Activated naive CD4-positive, alpha-beta T cell treated with anti-CD3 and anti-CD28 coated beads, Interleukin-2, amount 10 ng/mL, durations not matched to agents 7 days and 5 days (primary cell): ENCODE measurements at regions not wholly inside any gene's neighbourhood (a gene's known extent, or its start where the extent isn't known, plus 50 kb on each side); places are given as distances from the start of the nearest gene placed in this dataset.

ENCODE experiments used
- CTCF ChIA-PET: fragments of 350-600 bp; sonication (Branson Sonifier 250); formaldehyde crosslinking; loops from one replicate; lab custom pipeline; 2021; ENCODE audit warnings: antibody characterized with exemption; lab: Charles Lee
- DNase-seq: peaks from one replicate; pipeline ENCODE4 v3.0.0-alpha.2; 2020
- H3K27ac Mint-ChIP-seq: one replicate; pipeline ENCODE4 v1.8.0; 2021; ENCODE audit warnings: mild to moderate bottlenecking, moderate library complexity, mixed read lengths
- H3K27me3 Mint-ChIP-seq: one replicate; pipeline ENCODE4 v1.8.0; 2021; ENCODE audit warnings: mild to moderate bottlenecking, mixed read lengths
- H3K36me3 Mint-ChIP-seq: one replicate; pipeline ENCODE4 v1.8.0; 2021; ENCODE audit warnings: mixed read lengths
- H3K4me1 Mint-ChIP-seq: one replicate; pipeline ENCODE4 v1.8.0; 2021; ENCODE audit warnings: mixed read lengths
- H3K4me3 Mint-ChIP-seq: one replicate; pipeline ENCODE4 v1.8.0; 2021; ENCODE audit warnings: mild to moderate bottlenecking, moderate library complexity, mixed read lengths
- H3K9me3 Mint-ChIP-seq: one replicate; pipeline ENCODE4 v1.8.0; 2021; ENCODE audit warnings: mixed read lengths

GRCh38 chr5:8940934-8941333 is 604.9 kb downstream of the SEMA5A start:
- CTCF ChIA-PET, result no interaction called here
- no peak for DNase-seq
- Mint-ChIP-seq H3K4me3 (no peak overlapping the region), H3K36me3 (no peaks in the 10 kb centered on the region), H3K4me1 (no peaks in the 10 kb centered on the region), H3K27ac (no peak overlapping the region), H3K9me3 (peaks cover 21% of the 10 kb centered on the region), H3K27me3 (no peaks in the 10 kb centered on the region)

- no peaks in the 10 kb centered on the region for H3K27me3 Mint-ChIP-seq
- no peaks in the 10 kb centered on the region for H3K36me3 Mint-ChIP-seq
- no peaks in the 10 kb centered on the region for H3K4me1 Mint-ChIP-seq
- no peak for DNase-seq
- no peak overlapping the region for H3K4me3 Mint-ChIP-seq
- CTCF ChIA-PET, result no interaction called here
- H3K9me3 Mint-ChIP-seq, result peaks cover 22% of the 10 kb centered on the region
- H3K27ac Mint-ChIP-seq, result no peak overlapping the region
These were observed 602.6 kb downstream of the SEMA5A start for GRCh38 chr5:8943301-8943700.

DNA sequence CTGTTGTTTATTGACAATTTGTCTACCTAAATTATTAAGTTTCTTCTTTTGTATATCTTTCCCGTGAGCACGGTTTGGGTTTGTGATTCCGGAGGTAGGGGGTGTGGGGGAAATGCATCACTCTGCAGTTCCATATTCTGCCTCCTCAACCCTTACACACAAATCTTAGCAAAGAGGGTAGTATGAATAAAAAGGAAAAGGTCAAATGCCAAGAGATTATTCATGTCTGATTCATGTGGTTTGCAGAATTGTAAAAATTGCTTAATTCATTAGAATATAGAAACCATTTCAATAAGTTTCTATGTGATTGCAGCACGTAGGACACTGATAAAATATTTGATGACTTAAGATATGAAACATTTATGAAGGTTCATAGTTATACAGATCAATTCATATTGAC is 601.9 kb downstream of the SEMA5A start:
- Mint-ChIP-seq H3K36me3 (no peaks in the 10 kb centered on the region), H3K4me1 (no peaks in the 10 kb centered on the region), H3K27me3 (no peaks in the 10 kb centered on the region), H3K4me3 (no peak overlapping the region), H3K9me3 (peaks cover 16% of the 10 kb centered on the region), H3K27ac (no peak overlapping the region)
- DNase-seq, result no peak
- CTCF ChIA-PET, result no interaction called here

GRCh38 chr5:8945972-8946371 is 599.9 kb downstream of the SEMA5A start:
- no peaks in the 10 kb centered on the region for H3K4me1 Mint-ChIP-seq
- no peak for DNase-seq
- no peak overlapping the region for H3K27ac Mint-ChIP-seq
- no peaks in the 10 kb centered on the region for H3K36me3 Mint-ChIP-seq
- H3K27me3 Mint-ChIP-seq, result no peaks in the 10 kb centered on the region
- no peak overlapping the region for H3K4me3 Mint-ChIP-seq
- H3K9me3 Mint-ChIP-seq, result peaks cover 9% of the 10 kb centered on the region
- CTCF ChIA-PET, result interaction anchor here (0.8 kb wide), 1 partner anchor 1478 kb away, joined by 3 read pairs; no protein-coding TSS in a partner anchor

- no peak overlapping the region for H3K4me3 Mint-ChIP-seq
- no peak overlapping the region for H3K27ac Mint-ChIP-seq
- CTCF ChIA-PET, result no interaction called here
- no peaks in the 10 kb centered on the region for H3K36me3 Mint-ChIP-seq
- no peaks in the 10 kb centered on the region for H3K4me1 Mint-ChIP-seq
- H3K9me3 Mint-ChIP-seq, result peaks cover 3% of the 10 kb centered on the region
- no peaks in the 10 kb centered on the region for H3K27me3 Mint-ChIP-seq
- DNase-seq, result no peak
These were observed 596.0 kb downstream of the SEMA5A start for GRCh38 chr5:8949908-8950307.

- Mint-ChIP-seq H3K36me3 (no peaks in the 10 kb centered on the region), H3K27ac (no peak overlapping the region), H3K9me3 (peaks cover 4% of the 10 kb centered on the region), H3K4me3 (no peak overlapping the region), H3K27me3 (no peaks in the 10 kb centered on the region), H3K4me1 (no peaks in the 10 kb centered on the region)
- DNase-seq, result no peak
- CTCF ChIA-PET, result no interaction called here
These were observed 593.7 kb downstream of the SEMA5A start for GRCh38 chr5:8952147-8952546.

DNA sequence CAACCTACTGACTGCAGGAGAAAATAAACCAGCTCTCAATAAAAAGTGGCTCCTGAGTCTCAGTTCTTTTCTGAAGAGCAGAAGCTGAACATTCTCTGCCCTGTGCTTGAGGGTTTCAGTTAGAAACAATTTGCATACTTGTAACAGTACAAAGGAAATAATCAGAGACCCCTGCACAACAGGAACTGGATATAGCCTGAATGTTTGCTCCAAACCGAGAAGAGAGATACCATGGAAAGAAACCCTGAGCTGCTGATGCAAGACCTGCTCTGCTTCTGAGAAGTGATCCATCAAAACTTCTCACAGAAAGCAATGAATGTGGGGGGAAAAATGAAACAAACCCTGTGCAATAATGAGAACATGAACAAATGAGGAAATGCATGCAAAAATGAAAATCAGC is 592.9 kb downstream of the SEMA5A start:
- Mint-ChIP-seq H3K9me3 (peaks cover 4% of the 10 kb centered on the region), H3K36me3 (no peaks in the 10 kb centered on the region), H3K4me3 (no peak overlapping the region), H3K27ac (no peak overlapping the region), H3K27me3 (no peaks in the 10 kb centered on the region), H3K4me1 (no peaks in the 10 kb centered on the region)
- CTCF ChIA-PET, result no interaction called here
- DNase-seq, result no peak

DNA sequence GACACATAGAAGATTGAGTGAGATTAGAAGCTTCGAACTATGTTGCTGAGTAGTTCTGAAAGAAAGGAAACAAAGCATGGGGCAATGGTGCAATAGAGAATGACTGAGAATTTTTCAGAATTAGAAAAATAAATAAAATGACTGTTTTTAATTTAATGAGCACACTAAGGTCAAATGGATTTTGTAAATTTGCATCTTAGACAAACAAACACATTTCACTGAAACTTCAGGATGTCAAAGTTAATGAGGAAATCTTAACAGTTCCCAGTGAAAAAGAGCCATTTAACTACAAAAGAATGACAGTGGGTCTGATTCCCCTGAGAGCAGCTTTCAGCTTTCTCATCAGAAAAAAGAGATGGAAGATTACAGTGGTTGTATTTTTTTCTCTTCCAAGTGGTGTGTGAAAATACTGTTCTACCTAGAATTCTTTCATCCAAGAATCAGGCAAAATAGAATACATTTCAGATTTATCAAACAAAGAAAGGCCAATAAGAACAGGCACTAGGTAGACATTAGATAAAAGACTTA is 591.9 kb downstream of the SEMA5A start:
- Mint-ChIP-seq H3K4me3 (no peak overlapping the region), H3K9me3 (peaks cover 4% of the 10 kb centered on the region), H3K4me1 (no peaks in the 10 kb centered on the region), H3K27me3 (no peaks in the 10 kb centered on the region), H3K36me3 (no peaks in the 10 kb centered on the region), H3K27ac (no peak overlapping the region)
- DNase-seq, result no peak
- CTCF ChIA-PET, result no interaction called here

GRCh38 chr5:8954801-8955200 is 591.1 kb downstream of the SEMA5A start:
- Mint-ChIP-seq H3K4me3 (no peak overlapping the region), H3K4me1 (no peaks in the 10 kb centered on the region), H3K27ac (no peak overlapping the region), H3K9me3 (peaks cover 4% of the 10 kb centered on the region), H3K27me3 (no peaks in the 10 kb centered on the region), H3K36me3 (no peaks in the 10 kb centered on the region)
- DNase-seq, result no peak
- CTCF ChIA-PET, result no interaction called here

GRCh38 chr5:8956659-8957058 is 589.2 kb downstream of the SEMA5A start:
- H3K9me3 Mint-ChIP-seq, result peaks cover 4% of the 10 kb centered on the region
- H3K36me3 Mint-ChIP-seq, result no peaks in the 10 kb centered on the region
- H3K27ac Mint-ChIP-seq, result no peak overlapping the region
- H3K4me1 Mint-ChIP-seq, result no peaks in the 10 kb centered on the region
- H3K4me3 Mint-ChIP-seq, result no peak overlapping the region
- H3K27me3 Mint-ChIP-seq, result no peaks in the 10 kb centered on the region
- DNase-seq, result no peak
- CTCF ChIA-PET, result no interaction called here

DNA sequence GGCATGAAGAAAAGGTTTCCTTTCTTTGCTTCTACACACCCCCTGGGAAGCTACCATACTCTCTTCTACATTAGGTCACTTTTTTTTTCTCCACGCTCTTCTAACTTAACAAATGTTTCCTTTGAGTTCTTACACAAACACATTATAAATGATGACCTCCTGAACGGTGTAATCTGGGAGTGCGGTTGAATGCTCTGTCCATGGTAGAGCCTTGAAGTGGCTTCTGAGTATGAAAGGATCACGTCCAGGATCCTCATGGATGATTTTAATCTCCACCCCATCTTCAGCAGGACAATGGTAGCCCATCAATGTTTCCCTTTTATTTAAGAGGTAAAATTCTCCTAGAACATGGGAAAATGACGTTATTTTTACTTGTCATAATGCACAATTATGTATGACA is 587.3 kb downstream of the SEMA5A start:
- Mint-ChIP-seq H3K36me3 (no peaks in the 10 kb centered on the region), H3K4me1 (no peaks in the 10 kb centered on the region), H3K4me3 (no peak overlapping the region), H3K27ac (no peak overlapping the region), H3K27me3 (no peaks in the 10 kb centered on the region), H3K9me3 (peaks cover 4% of the 10 kb centered on the region)
- CTCF ChIA-PET, result no interaction called here
- no peak for DNase-seq

DNA sequence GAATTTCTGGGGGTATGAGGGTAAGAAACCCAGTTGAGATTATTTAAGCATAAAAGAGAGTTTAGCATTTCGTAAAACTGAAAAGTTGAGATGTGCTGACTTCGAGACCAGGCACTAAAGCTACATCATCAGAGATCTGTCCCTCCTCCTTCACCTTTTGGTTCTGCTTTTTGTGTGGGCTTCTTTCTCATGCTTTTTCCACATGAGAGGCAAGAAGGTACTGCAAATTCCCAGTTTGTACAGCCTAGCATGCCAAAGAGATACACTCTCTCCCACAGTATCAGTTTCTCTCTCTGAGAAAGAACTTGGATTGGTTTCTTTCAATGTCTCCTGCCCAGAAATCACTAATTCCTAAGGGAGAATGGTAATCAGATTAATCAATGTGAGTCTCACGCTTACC is 584.7 kb downstream of the SEMA5A start:
- Mint-ChIP-seq H3K4me3 (no peak overlapping the region), H3K36me3 (no peaks in the 10 kb centered on the region), H3K9me3 (peaks cover 10% of the 10 kb centered on the region), H3K4me1 (no peaks in the 10 kb centered on the region), H3K27ac (no peak overlapping the region), H3K27me3 (no peaks in the 10 kb centered on the region)
- no peak for DNase-seq
- CTCF ChIA-PET, result no interaction called here

GRCh38 chr5:8961956-8962355 is 583.9 kb downstream of the SEMA5A start:
- CTCF ChIA-PET, result no interaction called here
- H3K36me3 Mint-ChIP-seq, result no peaks in the 10 kb centered on the region
- peaks cover 14% of the 10 kb centered on the region for H3K9me3 Mint-ChIP-seq
- DNase-seq, result no peak
- no peak overlapping the region for H3K4me3 Mint-ChIP-seq
- no peak overlapping the region for H3K27ac Mint-ChIP-seq
- H3K27me3 Mint-ChIP-seq, result no peaks in the 10 kb centered on the region
- no peaks in the 10 kb centered on the region for H3K4me1 Mint-ChIP-seq

GRCh38 chr5:8981016-8981415 is 564.9 kb downstream of the SEMA5A start:
- Mint-ChIP-seq H3K27me3 (no peaks in the 10 kb centered on the region), H3K9me3 (no peaks in the 10 kb centered on the region), H3K36me3 (no peaks in the 10 kb centered on the region), H3K27ac (no peak overlapping the region), H3K4me1 (no peaks in the 10 kb centered on the region), H3K4me3 (no peak overlapping the region)
- CTCF ChIA-PET, result no interaction called here
- no peak for DNase-seq

- no peak for DNase-seq
- Mint-ChIP-seq H3K27me3 (no peaks in the 10 kb centered on the region), H3K27ac (no peak overlapping the region), H3K4me1 (no peaks in the 10 kb centered on the region), H3K4me3 (no peak overlapping the region), H3K9me3 (no peaks in the 10 kb centered on the region), H3K36me3 (no peaks in the 10 kb centered on the region)
- CTCF ChIA-PET, result no interaction called here
These were observed 564.4 kb downstream of the SEMA5A start for GRCh38 chr5:8981496-8981895.

DNA sequence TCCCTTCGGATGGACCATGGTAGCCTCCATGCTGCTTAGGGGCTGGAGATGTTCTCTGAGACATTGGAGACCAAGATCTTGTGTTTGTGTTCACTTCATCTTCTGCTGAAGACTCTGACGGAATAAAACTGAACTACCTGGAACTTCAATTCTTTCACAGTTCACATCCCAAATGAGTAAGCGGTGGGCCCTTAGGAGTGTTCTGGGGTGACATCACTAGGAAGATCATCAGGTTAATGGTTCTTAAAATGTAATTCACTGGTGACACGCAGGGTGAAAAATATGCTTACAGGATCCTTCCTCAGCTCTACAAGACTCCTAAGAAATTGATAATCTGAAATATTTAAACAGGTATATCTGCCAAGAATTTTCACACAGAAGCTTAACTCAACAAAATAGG is 561.5 kb downstream of the SEMA5A start:
- no peak for DNase-seq
- CTCF ChIA-PET, result no interaction called here
- no peaks in the 10 kb centered on the region for H3K4me1 Mint-ChIP-seq
- no peaks in the 10 kb centered on the region for H3K9me3 Mint-ChIP-seq
- H3K4me3 Mint-ChIP-seq, result no peak overlapping the region
- no peaks in the 10 kb centered on the region for H3K36me3 Mint-ChIP-seq
- H3K27me3 Mint-ChIP-seq, result no peaks in the 10 kb centered on the region
- no peak overlapping the region for H3K27ac Mint-ChIP-seq
